K562 (cell line): ENCODE measurements at regions not wholly inside any gene's neighbourhood (a gene's known extent, or its start where the extent isn't known, plus 50 kb on each side); places are given as distances from the start of the nearest gene placed in this dataset.

Experiments
- ATAC-seq: fragments of 200-7000 bp; cut with Tn5 transposase; 3 replicates; pipeline ENCODE4 v1.9.1; 2020; ENCODE audit warnings: moderate library complexity
- BruUV-seq: library from RNA; stranded (reverse); fragments of 400-500 nt; replicated peaks from 2 replicates; lab custom pipeline; 2021; lab: Mats Ljungman, UMichigan
- CTCF ChIA-PET: fragments of 300-600 bp; formaldehyde crosslinking; extraction: SDS; loops from one replicate; lab custom pipeline; 2021; ENCODE audit warnings: low intra/inter-chr PET ratio; lab: Yijun Ruan, JAX
- POLR2A ChIA-PET: fragments of 300-600, 350-650 bp; sonication (Branson Sonifier 250); formaldehyde crosslinking; extraction: SDS; loops from one replicate; lab custom pipeline; 2021; ENCODE audit warnings: antibody characterized with exemption, inconsistent platforms; lab: Yijun Ruan, JAX
- DNase-seq, 4 experiments: peaks; one replicate each; pipeline versions ENCODE4 v3.0.0 to v3.0.0-alpha.2; 2011 to 2018; ENCODE audit warnings: low spot score in 3 of 4, mixed read lengths in 3 of 4; ENCODE audit errors: extremely low read depth in 1 of 4
- FAIRE-seq: peaks from 2 replicates; lab custom pipeline; 2011; peaks lifted over from hg19 to GRCh38; lab: Jason Lieb, UNC
- H2AFZ ChIP-seq: 2 replicates; pipeline ENCODE4 v1.6.0; 2011; ENCODE audit warnings: low read depth, low read length, control low read depth, inconsistent platforms
- H3K27ac ChIP-seq: fragments of 200-600 bp; 3 replicates; pipeline ENCODE4 v1.8.0; 2011; ENCODE audit warnings: low read depth, mild to moderate bottlenecking, control low read depth, inconsistent platforms, low read length, moderate library complexity, mixed read lengths; ENCODE audit errors: extremely low read depth
- H3K27me3 ChIP-seq, 2 experiments: fragments of 300-600 bp in 1 of 2; 2 replicates in 1 of 2; 3 replicates in 1 of 2; pipeline versions ENCODE4 v1.6.0 to v1.8.0; 2011; ENCODE audit warnings: inconsistent platforms in 2 of 2, low read length in 2 of 2, mild to moderate bottlenecking in 1 of 2, mixed read lengths in 1 of 2, moderate library complexity in 1 of 2; ENCODE audit not compliant: control insufficient read depth in 2 of 2, insufficient read depth in 2 of 2
- H3K36me3 ChIP-seq: fragments of 300-600 bp; 3 replicates; pipeline ENCODE4 v1.8.0; 2011; ENCODE audit warnings: mild to moderate bottlenecking, low read length, inconsistent platforms; ENCODE audit not compliant: control insufficient read depth, insufficient read depth
- H3K4me1 ChIP-seq, 2 experiments: fragments of 200-600 bp in 1 of 2; replicated peaks in 1 of 2; 2 replicates in 1 of 2; 3 replicates in 1 of 2; pipeline versions ENCODE4 v1.5.1 to v1.8.0; 2011; ENCODE audit warnings: inconsistent platforms in 2 of 2, low read length in 2 of 2, mild to moderate bottlenecking in 1 of 2, mixed read lengths in 1 of 2, moderate library complexity in 1 of 2; ENCODE audit not compliant: control insufficient read depth in 2 of 2, insufficient read depth in 2 of 2
- H3K4me2 ChIP-seq: 2 replicates; pipeline ENCODE4 v1.6.1; 2011; ENCODE audit warnings: low read length, control low read depth, inconsistent platforms, mixed read lengths; ENCODE audit not compliant: insufficient read depth
- H3K4me3 ChIP-seq: fragments of 200-600 bp; sonication (generic), shearing (Covaris generic); 2 replicates; pipeline ENCODE4 v1.5.1; 2016; ENCODE audit warnings: control low read depth, inconsistent platforms
- H3K79me2 ChIP-seq: fragments of 200-600 bp; 3 replicates; pipeline ENCODE4 v1.8.0; 2011; ENCODE audit warnings: low read length, inconsistent platforms; ENCODE audit not compliant: control insufficient read depth, insufficient read depth
- H3K9ac ChIP-seq, 2 experiments: 2 replicates each; pipeline versions ENCODE4 v1.6.0 to v1.6.1; 2011; ENCODE audit warnings: low read depth in 2 of 2, low read length in 2 of 2, control low read depth in 1 of 2, inconsistent platforms in 1 of 2, mild to moderate bottlenecking in 1 of 2, mixed read lengths in 1 of 2; ENCODE audit not compliant: insufficient read depth in 1 of 2
- H3K9me1 ChIP-seq: one replicate; pipeline ENCODE4 v1.6.0; 2011; ENCODE audit warnings: inconsistent platforms, mild to moderate bottlenecking, low read length, moderate library complexity; ENCODE audit not compliant: control insufficient read depth, insufficient read depth
- H3K9me3 ChIP-seq: replicated peaks from 2 replicates; pipeline ENCODE4 v1.5.1; 2011; ENCODE audit warnings: low read depth, low read length, inconsistent platforms; ENCODE audit not compliant: control insufficient read depth, insufficient read depth
- H4K20me1 ChIP-seq: replicated peaks from 2 replicates; pipeline ENCODE4 v1.6.1; 2011; ENCODE audit warnings: low read length, inconsistent platforms, mixed read lengths; ENCODE audit not compliant: control insufficient read depth, insufficient read depth
- ILK ChIP-seq: fragments of 450-650 bp; IDR thresholded peaks from 2 replicates; pipeline ENCODE4 v1.6.1; 2016; ENCODE audit warnings: missing genetic modification characterization, low read depth, mild to moderate bottlenecking, missing compliant biosample characterization, moderate library complexity, borderline replicate concordance
- NONO ChIP-seq, 2 experiments: fragments of 200-400 bp in 1 of 2; fragments of 450-650 bp in 1 of 2; formaldehyde crosslinking in 1 of 2; IDR thresholded peaks; 2 replicates each; pipeline ENCODE4 v1.6.1; 2017; ENCODE audit warnings: low read depth in 2 of 2, mild to moderate bottlenecking in 2 of 2, moderate library complexity in 2 of 2, low read length in 1 of 2
- SIN3A ChIP-seq, 2 experiments: fragments of 150-350 bp in 1 of 2; IDR thresholded peaks; 2 replicates each; pipeline ENCODE4 v1.6.1; 2011 to 2016; ENCODE audit warnings: borderline replicate concordance in 2 of 2, low read depth in 2 of 2, low read length in 2 of 2, mild to moderate bottlenecking in 2 of 2, moderate library complexity in 2 of 2; ENCODE audit not compliant: control insufficient read depth in 1 of 2
- TAF9B ChIP-seq: fragments of 450-650 bp; IDR thresholded peaks from 2 replicates; pipeline ENCODE4 v1.6.1; 2018; ENCODE audit warnings: mild to moderate bottlenecking; ENCODE audit not compliant: partially characterized antibody
- in situ Hi-C: fragments of 300-500 bp; cut with MboI; formaldehyde crosslinking; loops from 4 replicates; pipeline ENCODE4 v1.15.0; 2018; ENCODE audit warnings: inconsistent platforms, mixed read lengths
- intact Hi-C: fragments of 100-400 bp; cut with micrococcal nuclease; formaldehyde crosslinking; loops from 2 replicates; pipeline ENCODE4 v1.14.2; 2022
- TF ChIP-seq, protein P1 (sequence below): fragments of 250-450 bp; sonication (Bioruptor Pico); IDR thresholded peaks from 2 replicates; pipeline ENCODE4 v1.4.0; 2020
- TF ChIP-seq, protein P2 (sequence below): fragments of 250-450 bp; sonication (Bioruptor Pico); IDR thresholded peaks from 2 replicates; pipeline ENCODE4 v1.5.0; 2022; ENCODE audit warnings: mild to moderate bottlenecking
- TF ChIP-seq, protein P3 (sequence below): fragments of 450-650 bp; formaldehyde crosslinking; IDR thresholded peaks from 2 replicates; pipeline ENCODE4 v1.4.0; 2020; ENCODE audit warnings: mild to moderate bottlenecking
- TF ChIP-seq, protein P4 (sequence below): sonication (generic); formaldehyde crosslinking; IDR thresholded peaks from 2 replicates; pipeline ENCODE4 v1.8.0; 2023; ENCODE audit warnings: mild to moderate bottlenecking, missing genetic modification reagents

DNA sequence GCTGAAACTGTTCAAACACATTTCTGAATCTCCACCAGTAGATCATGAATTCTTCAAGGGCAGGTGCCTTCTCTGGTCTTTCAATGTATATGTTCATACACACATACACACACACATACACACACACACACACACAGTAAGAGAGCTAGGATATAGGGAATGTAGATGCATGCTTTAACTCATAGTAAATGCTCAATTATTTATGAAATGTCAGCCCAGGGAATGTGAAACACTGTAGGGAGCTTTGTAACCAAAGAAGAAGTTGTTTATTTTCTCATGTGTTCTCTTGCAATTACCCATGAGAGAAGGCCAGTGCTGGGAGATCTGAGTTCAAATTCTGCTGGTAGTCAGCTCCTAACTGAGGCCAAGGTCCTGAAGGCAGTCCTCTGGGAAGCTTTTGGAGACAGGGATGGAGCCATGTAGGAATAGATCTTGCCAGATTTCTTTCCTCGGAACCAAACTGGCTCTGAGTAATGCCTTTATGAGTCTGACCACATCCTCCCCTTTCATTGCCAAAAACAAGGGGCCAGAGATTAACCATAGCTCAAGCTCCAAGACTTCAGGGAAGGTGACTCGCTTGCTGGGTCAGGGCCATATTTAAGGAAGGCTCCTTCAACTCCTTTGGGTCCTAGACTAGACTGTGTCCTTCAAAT lies 487.0 kb upstream of the TNC start (continued):
- TF ChIP-seq, protein P1, sequence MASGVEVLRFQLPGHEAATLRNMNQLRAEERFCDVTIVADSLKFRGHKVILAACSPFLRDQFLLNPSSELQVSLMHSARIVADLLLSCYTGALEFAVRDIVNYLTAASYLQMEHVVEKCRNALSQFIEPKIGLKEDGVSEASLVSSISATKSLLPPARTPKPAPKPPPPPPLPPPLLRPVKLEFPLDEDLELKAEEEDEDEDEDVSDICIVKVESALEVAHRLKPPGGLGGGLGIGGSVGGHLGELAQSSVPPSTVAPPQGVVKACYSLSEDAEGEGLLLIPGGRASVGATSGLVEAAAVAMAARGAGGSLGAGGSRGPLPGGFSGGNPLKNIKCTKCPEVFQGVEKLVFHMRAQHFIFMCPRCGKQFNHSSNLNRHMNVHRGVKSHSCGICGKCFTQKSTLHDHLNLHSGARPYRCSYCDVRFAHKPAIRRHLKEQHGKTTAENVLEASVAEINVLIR = no peak

DNA sequence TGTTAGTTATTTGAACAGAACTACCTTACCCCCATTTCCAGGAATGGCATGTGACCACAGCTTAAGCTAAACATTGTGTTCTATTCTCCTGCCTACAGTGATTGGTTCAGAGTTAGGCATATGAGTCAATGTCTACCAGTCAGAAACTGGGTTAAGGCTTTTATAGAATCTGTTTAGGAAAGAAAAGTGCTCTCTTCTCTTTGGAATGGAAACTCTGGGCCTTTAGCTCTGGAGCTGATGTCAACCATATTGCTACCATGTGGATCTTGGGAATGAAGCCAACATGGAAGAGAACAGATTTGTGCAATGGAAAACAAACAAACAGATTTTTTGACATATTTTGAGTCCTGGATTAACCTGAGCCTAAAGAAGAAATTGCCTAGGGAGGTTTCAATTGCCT lies 488.9 kb upstream of the TNC start:
- in situ Hi-C loops = no loop called here
- TF ChIP-seq NONO (IDR thresholded peaks at IDR 0.05; ENCODE audit: low read depth in 2 of 2, low read length in 1 of 2) (no peak), TAF9B (no peak), SIN3A (IDR thresholded peaks at IDR 0.05; ENCODE audit: borderline replicate concordance in 2 of 2, control insufficient read depth in 1 of 2, low read depth in 2 of 2, low read length in 2 of 2) (no peak), ILK (tag) (no peak)
- TF ChIP-seq, protein P2, sequence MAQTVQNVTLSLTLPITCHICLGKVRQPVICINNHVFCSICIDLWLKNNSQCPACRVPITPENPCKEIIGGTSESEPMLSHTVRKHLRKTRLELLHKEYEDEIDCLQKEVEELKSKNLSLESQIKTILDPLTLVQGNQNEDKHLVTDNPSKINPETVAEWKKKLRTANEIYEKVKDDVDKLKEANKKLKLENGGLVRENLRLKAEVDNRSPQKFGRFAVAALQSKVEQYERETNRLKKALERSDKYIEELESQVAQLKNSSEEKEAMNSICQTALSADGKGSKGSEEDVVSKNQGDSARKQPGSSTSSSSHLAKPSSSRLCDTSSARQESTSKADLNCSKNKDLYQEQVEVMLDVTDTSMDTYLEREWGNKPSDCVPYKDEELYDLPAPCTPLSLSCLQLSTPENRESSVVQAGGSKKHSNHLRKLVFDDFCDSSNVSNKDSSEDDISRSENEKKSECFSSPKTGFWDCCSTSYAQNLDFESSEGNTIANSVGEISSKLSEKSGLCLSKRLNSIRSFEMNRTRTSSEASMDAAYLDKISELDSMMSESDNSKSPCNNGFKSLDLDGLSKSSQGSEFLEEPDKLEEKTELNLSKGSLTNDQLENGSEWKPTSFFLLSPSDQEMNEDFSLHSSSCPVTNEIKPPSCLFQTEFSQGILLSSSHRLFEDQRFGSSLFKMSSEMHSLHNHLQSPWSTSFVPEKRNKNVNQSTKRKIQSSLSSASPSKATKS (CRISPR knock-in tag) = no peak
- TF ChIP-seq, protein P3, sequence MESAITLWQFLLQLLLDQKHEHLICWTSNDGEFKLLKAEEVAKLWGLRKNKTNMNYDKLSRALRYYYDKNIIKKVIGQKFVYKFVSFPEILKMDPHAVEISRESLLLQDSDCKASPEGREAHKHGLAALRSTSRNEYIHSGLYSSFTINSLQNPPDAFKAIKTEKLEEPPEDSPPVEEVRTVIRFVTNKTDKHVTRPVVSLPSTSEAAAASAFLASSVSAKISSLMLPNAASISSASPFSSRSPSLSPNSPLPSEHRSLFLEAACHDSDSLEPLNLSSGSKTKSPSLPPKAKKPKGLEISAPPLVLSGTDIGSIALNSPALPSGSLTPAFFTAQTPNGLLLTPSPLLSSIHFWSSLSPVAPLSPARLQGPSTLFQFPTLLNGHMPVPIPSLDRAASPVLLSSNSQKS = no peak
- TF ChIP-seq, protein P4, sequence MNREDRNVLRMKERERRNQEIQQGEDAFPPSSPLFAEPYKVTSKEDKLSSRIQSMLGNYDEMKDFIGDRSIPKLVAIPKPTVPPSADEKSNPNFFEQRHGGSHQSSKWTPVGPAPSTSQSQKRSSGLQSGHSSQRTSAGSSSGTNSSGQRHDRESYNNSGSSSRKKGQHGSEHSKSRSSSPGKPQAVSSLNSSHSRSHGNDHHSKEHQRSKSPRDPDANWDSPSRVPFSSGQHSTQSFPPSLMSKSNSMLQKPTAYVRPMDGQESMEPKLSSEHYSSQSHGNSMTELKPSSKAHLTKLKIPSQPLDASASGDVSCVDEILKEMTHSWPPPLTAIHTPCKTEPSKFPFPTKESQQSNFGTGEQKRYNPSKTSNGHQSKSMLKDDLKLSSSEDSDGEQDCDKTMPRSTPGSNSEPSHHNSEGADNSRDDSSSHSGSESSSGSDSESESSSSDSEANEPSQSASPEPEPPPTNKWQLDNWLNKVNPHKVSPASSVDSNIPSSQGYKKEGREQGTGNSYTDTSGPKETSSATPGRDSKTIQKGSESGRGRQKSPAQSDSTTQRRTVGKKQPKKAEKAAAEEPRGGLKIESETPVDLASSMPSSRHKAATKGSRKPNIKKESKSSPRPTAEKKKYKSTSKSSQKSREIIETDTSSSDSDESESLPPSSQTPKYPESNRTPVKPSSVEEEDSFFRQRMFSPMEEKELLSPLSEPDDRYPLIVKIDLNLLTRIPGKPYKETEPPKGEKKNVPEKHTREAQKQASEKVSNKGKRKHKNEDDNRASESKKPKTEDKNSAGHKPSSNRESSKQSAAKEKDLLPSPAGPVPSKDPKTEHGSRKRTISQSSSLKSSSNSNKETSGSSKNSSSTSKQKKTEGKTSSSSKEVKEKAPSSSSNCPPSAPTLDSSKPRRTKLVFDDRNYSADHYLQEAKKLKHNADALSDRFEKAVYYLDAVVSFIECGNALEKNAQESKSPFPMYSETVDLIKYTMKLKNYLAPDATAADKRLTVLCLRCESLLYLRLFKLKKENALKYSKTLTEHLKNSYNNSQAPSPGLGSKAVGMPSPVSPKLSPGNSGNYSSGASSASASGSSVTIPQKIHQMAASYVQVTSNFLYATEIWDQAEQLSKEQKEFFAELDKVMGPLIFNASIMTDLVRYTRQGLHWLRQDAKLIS = no peak

More for the DNA sequence above, 488.9 kb upstream of the TNC start:
- H3K4me3 ChIP-seq = no peak overlapping the region
- H3K9me1 ChIP-seq = no peaks in the 10 kb centered on the region
- FAIRE-seq (no peak), DNase-seq (no peak), ATAC-seq (no peak)
- POLR2A ChIA-PET = no interaction called here
- no peaks in the 10 kb centered on the region for H4K20me1 ChIP-seq
- no peaks in the 10 kb centered on the region; the same call in 1 of the 2 replicates for H3K9me3 ChIP-seq
- CTCF ChIA-PET = interaction anchor here (0.6 kb wide), 1 partner anchor 240 kb away, joined by 3 read pairs; no protein-coding TSS in a partner anchor
- no peak overlapping the region for H2AFZ ChIP-seq
- no peak overlapping the region for H3K4me2 ChIP-seq
- no peaks in the 10 kb centered on the region for H3K79me2 ChIP-seq
- no TSS peak for BruUV-seq
- intact Hi-C loops = no loop called here
- no peaks in the 10 kb centered on the region for H3K4me1 ChIP-seq
- H3K9ac ChIP-seq = no peak overlapping the region
- H3K36me3 ChIP-seq = no peaks in the 10 kb centered on the region
- no peak overlapping the region for H3K27ac ChIP-seq
- H3K27me3 ChIP-seq = no peaks in the 10 kb centered on the region
